HEK293T (cell line): ENCODE measurements at regions not wholly inside any gene's neighbourhood (a gene's known extent, or its start where the extent isn't known, plus 50 kb on each side); places are given as distances from the start of the nearest gene placed in this dataset.

Source experiments
- CTCF ChIA-PET: fragments of 350-600 bp; formaldehyde crosslinking; extraction: SDS; loops from one replicate; lab custom pipeline; 2021; ENCODE audit warnings: antibody characterized with exemption, inconsistent platforms; lab: Yijun Ruan, JAX
- POLR2A ChIA-PET: fragments of 350-600 bp; formaldehyde crosslinking; extraction: SDS; loops from one replicate; lab custom pipeline; 2020; ENCODE audit warnings: antibody characterized with exemption, inconsistent platforms; lab: Yijun Ruan, JAX
- DNase-seq: peaks from one replicate; pipeline ENCODE4 v3.0.0; 2012; ENCODE audit warnings: mixed read lengths; ENCODE audit errors: extremely low spot score
- ARNT ChIP-seq: fragments of 450-650 bp; IDR thresholded peaks from 2 replicates; pipeline ENCODE4 v1.6.1; 2017; ENCODE audit warnings: mild to moderate bottlenecking
- BHLHE40 ChIP-seq: fragments of 450-650 bp; IDR thresholded peaks from 2 replicates; pipeline ENCODE4 v1.6.1; 2016; ENCODE audit warnings: mild to moderate bottlenecking, moderate library complexity, borderline replicate concordance
- CTBP1 ChIP-seq: fragments of 450-650 bp; IDR thresholded peaks from 2 replicates; pipeline ENCODE4 v1.6.1; 2016; ENCODE audit warnings: borderline replicate concordance
- ELF4 ChIP-seq: fragments of 450-650 bp; IDR thresholded peaks from 2 replicates; pipeline ENCODE4 v1.6.1; 2017; ENCODE audit warnings: antibody characterized with exemption
- FOXA1 ChIP-seq: fragments of 450-650 bp; IDR thresholded peaks from 2 replicates; pipeline ENCODE4 v1.6.1; 2016; ENCODE audit warnings: mild to moderate bottlenecking
- FOXK2 ChIP-seq: fragments of 450-650 bp; IDR thresholded peaks from 2 replicates; pipeline ENCODE4 v1.6.1; 2016; ENCODE audit warnings: mild to moderate bottlenecking
- FOXM1 ChIP-seq: fragments of 450-650 bp; IDR thresholded peaks from 2 replicates; pipeline ENCODE4 v1.6.1; 2017; ENCODE audit warnings: mild to moderate bottlenecking, borderline replicate concordance
- HDGF ChIP-seq: fragments of 450-650 bp; IDR thresholded peaks from 2 replicates; pipeline ENCODE4 v1.6.1; 2017; ENCODE audit warnings: antibody characterized with exemption, borderline replicate concordance
- L3MBTL2 ChIP-seq: fragments of 450-650 bp; conservative IDR thresholded peaks from 2 replicates; pipeline ENCODE4 v1.6.1; 2016; ENCODE audit warnings: mild to moderate bottlenecking
- LEF1 ChIP-seq: fragments of 450-650 bp; IDR thresholded peaks from 2 replicates; pipeline ENCODE4 v1.6.1; 2017; ENCODE audit warnings: mild to moderate bottlenecking, borderline replicate concordance
- NFRKB ChIP-seq: fragments of 450-650 bp; IDR thresholded peaks from 2 replicates; pipeline ENCODE4 v1.6.1; 2016; ENCODE audit warnings: mild to moderate bottlenecking, moderate library complexity
- SP1 ChIP-seq: fragments of 450-650 bp; IDR thresholded peaks from 2 replicates; pipeline ENCODE4 v1.6.1; 2017
- SUZ12 ChIP-seq: fragments of 450-650 bp; IDR thresholded peaks from 2 replicates; pipeline ENCODE4 v1.6.1; 2016; ENCODE audit warnings: mild to moderate bottlenecking
- TARDBP ChIP-seq: fragments of 450-650 bp; IDR thresholded peaks from 2 replicates; pipeline ENCODE4 v1.6.1; 2016
- ZNF384 ChIP-seq: fragments of 450-650 bp; IDR thresholded peaks from 2 replicates; pipeline ENCODE4 v1.6.1; 2016
- TF ChIP-seq, protein P1 (sequence below): fragments of 450-650 bp; IDR thresholded peaks from 2 replicates; pipeline ENCODE4 v1.6.1; 2016

DNA sequence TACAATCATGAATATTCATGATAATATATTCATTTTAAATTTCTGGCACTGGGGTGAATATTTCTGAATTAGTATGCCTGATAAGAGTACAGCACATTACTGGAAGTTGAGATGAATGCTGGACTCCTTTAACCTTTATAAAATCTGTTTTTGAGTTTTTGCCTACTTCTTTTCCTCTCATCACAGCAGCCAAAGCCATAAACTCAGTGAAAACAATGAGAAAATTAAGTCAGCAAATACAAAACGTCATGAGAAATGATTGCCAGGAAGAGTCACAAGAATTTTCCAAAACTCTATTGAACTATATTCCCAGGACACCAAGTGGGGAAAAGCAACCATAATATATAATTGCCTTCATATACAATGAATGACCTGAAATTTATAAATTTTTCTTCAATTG is 837.6 kb downstream of the TBC1D32 start:
- CTCF ChIA-PET = no interaction called here
- TF ChIP-seq FOXM1 (no peak), ARNT (no peak), ELF4 (no peak), TARDBP (no peak), FOXK2 (no peak), NFRKB (no peak), ZNF384 (no peak), SP1 (no peak), LEF1 (no peak), L3MBTL2 (no peak), FOXA1 (no peak)
- POLR2A ChIA-PET = no interaction called here
- DNase-seq = no peak

DNA sequence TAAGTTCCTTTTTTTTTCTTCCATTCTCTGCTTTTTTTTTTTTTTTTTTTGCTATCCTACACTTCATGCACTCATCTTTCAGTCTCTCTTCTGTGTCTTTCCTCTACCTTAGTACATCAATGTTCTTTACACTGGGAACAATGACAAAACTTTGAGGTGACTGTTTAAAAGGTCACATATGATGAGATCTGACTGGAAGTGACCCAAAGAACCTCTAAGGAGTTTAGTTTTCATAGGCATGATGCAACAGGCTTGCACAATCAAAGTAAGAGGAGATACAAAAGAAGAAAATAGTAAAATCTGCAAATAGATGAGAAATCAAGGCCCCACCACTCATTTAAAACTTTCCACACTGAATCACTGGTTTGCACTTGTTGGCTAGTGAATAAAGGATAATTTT is 840.8 kb downstream of the TBC1D32 start:
- DNase-seq = no peak
- ChIA-PET POLR2A (no interaction called here), CTCF (no interaction called here)
- TF ChIP-seq CTBP1 (no peak), FOXA1 (no peak)
- TF ChIP-seq, protein P1, sequence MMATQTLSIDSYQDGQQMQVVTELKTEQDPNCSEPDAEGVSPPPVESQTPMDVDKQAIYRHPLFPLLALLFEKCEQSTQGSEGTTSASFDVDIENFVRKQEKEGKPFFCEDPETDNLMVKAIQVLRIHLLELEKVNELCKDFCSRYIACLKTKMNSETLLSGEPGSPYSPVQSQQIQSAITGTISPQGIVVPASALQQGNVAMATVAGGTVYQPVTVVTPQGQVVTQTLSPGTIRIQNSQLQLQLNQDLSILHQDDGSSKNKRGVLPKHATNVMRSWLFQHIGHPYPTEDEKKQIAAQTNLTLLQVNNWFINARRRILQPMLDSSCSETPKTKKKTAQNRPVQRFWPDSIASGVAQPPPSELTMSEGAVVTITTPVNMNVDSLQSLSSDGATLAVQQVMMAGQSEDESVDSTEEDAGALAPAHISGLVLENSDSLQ = no peak

DNA sequence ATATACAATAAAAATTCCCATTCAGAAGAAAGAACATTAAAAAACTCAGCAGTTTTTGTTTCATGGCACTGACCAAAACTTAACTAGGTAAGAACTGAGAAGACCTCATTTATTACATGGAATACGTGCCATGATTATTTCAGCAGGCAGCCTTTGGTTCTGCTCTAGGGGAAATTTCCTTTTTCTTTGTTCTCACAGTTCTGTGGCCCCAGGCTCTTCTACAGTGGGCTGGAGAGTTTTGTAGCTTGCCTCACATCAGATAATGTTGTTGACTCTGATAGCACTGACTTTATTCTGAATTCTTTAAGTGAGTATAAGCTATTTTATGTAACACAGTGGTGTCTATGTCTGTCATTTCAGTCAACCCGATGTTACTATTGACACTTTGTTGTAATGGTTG is 844.3 kb downstream of the TBC1D32 start:
- ChIA-PET POLR2A (no interaction called here), CTCF (no interaction called here)
- TF ChIP-seq ZNF384 (no peak), FOXK2 (no peak), FOXM1 (no peak), ARNT (no peak), FOXA1 (no peak), SUZ12 (no peak), L3MBTL2 (no peak), NFRKB (no peak), HDGF (no peak), SP1 (no peak)
- no peak for DNase-seq

DNA sequence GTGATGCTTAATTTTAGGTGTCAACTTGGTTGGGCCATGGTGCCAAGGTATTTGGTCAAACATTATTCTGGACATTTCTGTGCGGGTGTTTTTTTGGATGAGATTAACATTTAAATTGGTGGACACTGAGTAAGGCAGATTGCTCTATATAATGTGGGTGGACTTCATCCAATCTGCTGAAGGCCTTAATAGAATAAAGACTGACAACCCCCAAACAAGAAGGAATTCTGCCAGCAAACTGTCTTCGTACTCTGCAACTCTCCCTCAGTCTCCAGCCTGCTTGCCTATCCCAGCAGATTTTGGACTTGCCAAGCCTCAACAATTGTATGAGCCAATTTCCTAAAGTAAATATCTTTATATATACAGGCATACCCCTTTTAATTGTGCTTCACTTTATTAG is 850.1 kb downstream of the TBC1D32 start:
- ChIA-PET POLR2A (no interaction called here), CTCF (no interaction called here)
- DNase-seq = no peak
- TF ChIP-seq ARNT = no peak
- TF ChIP-seq NFRKB = no peak
- TF ChIP-seq CTBP1 = no peak
- no peak for TF ChIP-seq FOXM1
- no peak for TF ChIP-seq SP1
- no peak for TF ChIP-seq SUZ12
- TF ChIP-seq, protein P1 = no peak
- TF ChIP-seq TARDBP = no peak
- no peak for TF ChIP-seq L3MBTL2
- no peak for TF ChIP-seq BHLHE40
- no peak for TF ChIP-seq ZNF384
- TF ChIP-seq FOXK2 = no peak
- TF ChIP-seq HDGF = no peak
- TF ChIP-seq FOXA1 = no peak
- no peak for TF ChIP-seq ELF4
- TF ChIP-seq LEF1 = no peak

DNA sequence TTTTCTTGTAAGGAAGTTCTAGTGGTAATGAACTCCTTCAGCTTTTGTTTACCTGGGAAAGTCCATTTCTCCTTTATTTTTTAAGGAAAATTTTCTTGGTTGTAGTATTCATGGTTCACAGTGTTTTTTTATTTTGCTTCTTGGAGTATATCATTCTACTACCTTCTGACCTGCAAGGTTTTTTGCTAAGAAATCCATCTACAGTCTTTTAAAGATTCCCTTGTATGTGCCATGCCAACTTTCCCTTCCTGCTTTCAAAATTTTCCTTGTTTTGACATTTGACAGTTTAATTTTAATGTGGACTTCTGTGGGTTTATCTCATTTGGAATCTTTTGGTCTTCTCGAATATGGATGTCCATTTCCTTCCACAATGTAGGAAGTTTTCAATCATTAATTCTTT is 855.6 kb downstream of the TBC1D32 start:
- CTCF ChIA-PET = no interaction called here
- TF ChIP-seq L3MBTL2 (no peak), FOXA1 (no peak), SUZ12 (no peak), SP1 (no peak)
- no peak for DNase-seq
- POLR2A ChIA-PET = no interaction called here

DNA sequence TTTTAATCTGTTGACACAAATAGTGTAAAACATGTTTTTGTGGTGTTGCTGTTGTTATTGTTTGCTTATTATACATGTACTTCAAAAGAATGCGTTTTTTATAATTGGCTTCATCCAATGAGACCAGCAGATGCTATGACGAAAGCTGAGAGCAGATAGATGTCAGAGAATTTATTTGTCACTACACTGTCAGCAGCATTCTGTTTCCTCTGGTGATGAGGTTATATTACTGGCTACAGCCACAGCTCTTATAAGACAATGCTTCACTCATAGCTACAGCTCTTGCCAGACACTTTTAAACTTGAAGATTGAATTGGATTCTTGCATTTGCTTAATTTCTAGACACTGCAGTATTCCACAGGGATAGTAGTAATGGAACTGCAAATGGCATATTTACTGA is 860.5 kb downstream of the TBC1D32 start:
- no peak for DNase-seq
- ChIA-PET CTCF (no interaction called here), POLR2A (no interaction called here)
- TF ChIP-seq SP1 = no peak
- no peak for TF ChIP-seq LEF1
- TF ChIP-seq TARDBP = no peak
- no peak for TF ChIP-seq ZNF384
- no peak for TF ChIP-seq HDGF
- no peak for TF ChIP-seq FOXA1

DNA sequence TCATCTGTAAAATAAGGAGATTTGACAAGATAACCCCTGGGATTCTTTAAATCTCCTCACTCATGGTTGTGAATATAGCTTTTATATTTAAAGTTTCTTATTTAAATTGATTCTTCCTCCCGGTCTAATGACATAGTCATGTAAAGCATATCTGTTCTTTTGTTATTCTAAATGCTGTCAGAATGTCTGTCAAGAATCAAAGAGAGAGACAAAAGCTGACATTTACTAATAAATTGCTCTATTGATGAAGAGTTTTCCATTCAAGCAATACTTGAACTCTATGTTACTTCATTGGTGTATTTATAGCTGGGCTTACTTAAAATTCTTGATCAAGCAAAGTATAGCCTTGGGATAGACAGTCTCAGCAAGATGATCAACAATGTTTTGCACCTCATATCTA is 865.8 kb downstream of the TBC1D32 start:
- TF ChIP-seq L3MBTL2 = no peak
- TF ChIP-seq SUZ12 = no peak
- no peak for TF ChIP-seq ARNT
- ChIA-PET POLR2A (no interaction called here), CTCF (no interaction called here)
- DNase-seq = no peak

DNA sequence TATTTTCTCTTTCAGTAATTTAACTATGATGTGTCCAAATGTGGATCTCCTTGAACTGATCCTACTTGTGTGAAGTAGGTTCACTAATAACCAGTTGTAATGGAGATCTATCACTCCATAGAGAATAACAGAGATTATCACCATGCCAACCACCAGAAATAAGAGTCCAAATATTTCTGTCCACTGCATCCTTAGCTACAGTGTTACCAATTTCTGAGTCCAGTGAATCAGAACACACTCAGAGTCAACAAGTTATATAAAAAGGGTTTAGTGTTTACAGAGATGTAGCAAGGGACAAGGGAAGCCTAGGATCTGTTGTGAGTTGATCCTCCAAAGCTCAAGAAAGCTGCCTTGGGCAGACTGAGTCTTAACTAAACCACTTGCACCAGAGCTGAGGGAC is 882.8 kb downstream of the TBC1D32 start:
- ChIA-PET CTCF (interaction anchor here (0.6 kb wide), 1 partner anchor 426 kb away, joined by 3 read pairs; no protein-coding TSS in a partner anchor), POLR2A (no interaction called here)
- TF ChIP-seq HDGF = no peak
- no peak for DNase-seq
